SK-N-SH (cell line): ENCODE measurements at regions not wholly inside any gene's neighbourhood (a gene's known extent, or its start where the extent isn't known, plus 50 kb on each side); places are given as distances from the start of the nearest gene placed in this dataset.

ENCODE experiments used
- CTCF ChIP-seq: fragments of 200-600 bp; sonication (generic); IDR thresholded peaks from 2 replicates; pipeline ENCODE4 v1.6.1; 2017; ENCODE audit warnings: antibody characterized with exemption, mild to moderate bottlenecking, moderate library complexity
- EP300 ChIP-seq, 2 experiments: IDR thresholded peaks; 2 replicates each; pipeline versions ENCODE4 v1.4.0 to v1.6.1; 2012; ENCODE audit warnings: borderline replicate concordance in 1 of 2, low read depth in 1 of 2, low read length in 1 of 2
- NFIC ChIP-seq: IDR thresholded peaks from 2 replicates; pipeline ENCODE4 v1.4.0; 2012; ENCODE audit warnings: borderline replicate concordance
- POLR2AphosphoS5 ChIP-seq: IDR thresholded peaks from 2 replicates; pipeline ENCODE4 v1.6.1; 2012; ENCODE audit warnings: low read depth, low read length
- RAD21 ChIP-seq: IDR thresholded peaks from 2 replicates; pipeline ENCODE4 v1.6.1; 2012; ENCODE audit warnings: mild to moderate bottlenecking, low read length
- REST ChIP-seq: IDR thresholded peaks from 2 replicates; pipeline ENCODE4 v1.6.1; 2012; ENCODE audit warnings: mild to moderate bottlenecking, low read depth, low read length, moderate library complexity
- RFX5 ChIP-seq: IDR thresholded peaks from 2 replicates; pipeline ENCODE4 v1.6.1; 2012; ENCODE audit warnings: mild to moderate bottlenecking, improper control_type of control experiment, low read length
- RXRA ChIP-seq: IDR thresholded peaks from 2 replicates; pipeline ENCODE4 v1.4.0; 2012; ENCODE audit warnings: low read depth, mild to moderate bottlenecking, borderline replicate concordance
- SMC3 ChIP-seq: IDR thresholded peaks from 2 replicates; pipeline ENCODE4 v1.6.1; 2012; ENCODE audit warnings: low read depth, low read length, improper control_type of control experiment
- YY1 ChIP-seq: IDR thresholded peaks from 2 replicates; pipeline ENCODE4 v1.4.0; 2012; ENCODE audit warnings: low read depth, mild to moderate bottlenecking
- ZBTB33 ChIP-seq: IDR thresholded peaks from 2 replicates; pipeline ENCODE4 v1.4.0; 2012; ENCODE audit warnings: low read depth, borderline replicate concordance
- TF ChIP-seq, protein P1 (sequence below): IDR thresholded peaks from 2 replicates; pipeline ENCODE4 v1.4.0; 2012; ENCODE audit warnings: low read depth
- TF ChIP-seq, protein P2 (sequence below): IDR thresholded peaks from 2 replicates; pipeline ENCODE4 v1.4.0; 2012; ENCODE audit warnings: low read depth, borderline replicate concordance

- TF ChIP-seq CTCF (no peak), POLR2AphosphoS5 (no peak), RXRA (no peak), ZBTB33 (no peak), REST (no peak), NFIC (no peak), EP300 (IDR thresholded peaks at IDR 0.05; ENCODE audit: borderline replicate concordance in 1 of 2, low read depth in 1 of 2, low read length in 1 of 2) (no peak), SMC3 (no peak), RFX5 (no peak), YY1 (no peak), RAD21 (no peak)
- TF ChIP-seq, protein P1, sequence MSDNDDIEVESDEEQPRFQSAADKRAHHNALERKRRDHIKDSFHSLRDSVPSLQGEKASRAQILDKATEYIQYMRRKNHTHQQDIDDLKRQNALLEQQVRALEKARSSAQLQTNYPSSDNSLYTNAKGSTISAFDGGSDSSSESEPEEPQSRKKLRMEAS, result no peak
- TF ChIP-seq, protein P2, sequence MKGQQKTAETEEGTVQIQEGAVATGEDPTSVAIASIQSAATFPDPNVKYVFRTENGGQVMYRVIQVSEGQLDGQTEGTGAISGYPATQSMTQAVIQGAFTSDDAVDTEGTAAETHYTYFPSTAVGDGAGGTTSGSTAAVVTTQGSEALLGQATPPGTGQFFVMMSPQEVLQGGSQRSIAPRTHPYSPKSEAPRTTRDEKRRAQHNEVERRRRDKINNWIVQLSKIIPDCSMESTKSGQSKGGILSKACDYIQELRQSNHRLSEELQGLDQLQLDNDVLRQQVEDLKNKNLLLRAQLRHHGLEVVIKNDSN, result peak; percentile 26; the same call in 1 of the 2 replicates
Observed at GRCh38 chr7:155881471-155882350, 69.4 kb upstream of the SHH start.
